Stimulated activated CD4-positive, alpha-beta T cell treated with anti-CD3 and anti-CD28 coated beads, Interleukin-15, amount 100 ng/mL, for 48 hours (primary cell): ENCODE measurements at regions not wholly inside any gene's neighbourhood (a gene's known extent, or its start where the extent isn't known, plus 50 kb on each side); places are given as distances from the start of the nearest gene placed in this dataset.
A peak's percentile ranks its signal among the peaks of the same experiment; 100 is the strongest.
"Not testable (repeated sequence)": the region's sequence is repeated elsewhere in the genome, so short reads cannot be mapped to it uniquely, and the experiment has no call there.

Source experiments
- DNase-seq, 2 donors: peaks; one replicate each; pipeline ENCODE4 v3.0.0-alpha.2; 2020; ENCODE audit warnings: low read depth in 2 of 2

- DNase-seq: not testable (repeated sequence)
Measured at GRCh38 chr2:181737302-181737701, 57.0 kb upstream of the NEUROD1 start.

- DNase-seq: no peak
Measured at GRCh38 chr2:181738074-181738473, 57.8 kb upstream of the NEUROD1 start.

- no peak for DNase-seq
Measured at GRCh38 chr2:181738563-181738962, 58.2 kb upstream of the NEUROD1 start.

GRCh38 chr2:181741756-181742155 is 61.4 kb upstream of the NEUROD1 start:
- DNase-seq: no peak

- no peak for DNase-seq
Measured at GRCh38 chr2:181742361-181742760, 62.0 kb upstream of the NEUROD1 start.

- DNase-seq: peak in 1 of 2 donors; percentile 6
Measured at GRCh38 chr2:181742922-181743722, 62.8 kb upstream of the NEUROD1 start.

GRCh38 chr2:181743723-181744031 is 63.4 kb upstream of the NEUROD1 start:
- DNase-seq: no peak

GRCh38 chr2:181745796-181746540 is 65.7 kb upstream of the NEUROD1 start:
- DNase-seq: no peak

- DNase-seq: no peak
Measured at GRCh38 chr2:181746844-181747243, 66.5 kb upstream of the NEUROD1 start.

- DNase-seq: no peak
Measured at GRCh38 chr2:181750305-181750704, 70.0 kb upstream of the NEUROD1 start.

- no peak for DNase-seq
Measured at GRCh38 chr2:181751266-181752030, 71.1 kb upstream of the NEUROD1 start.

- DNase-seq: no peak
Measured at GRCh38 chr2:181752301-181752700, 72.0 kb upstream of the NEUROD1 start.

- no peak for DNase-seq
Measured at GRCh38 chr2:181753686-181754085, 73.4 kb upstream of the NEUROD1 start.

- DNase-seq: no peak
Measured at GRCh38 chr2:181754105-181754504, 73.8 kb upstream of the NEUROD1 start.

GRCh38 chr2:181755181-181755580 is 74.9 kb upstream of the NEUROD1 start:
- no peak for DNase-seq

GRCh38 chr2:181760521-181760920 is 80.2 kb upstream of the NEUROD1 start:
- no peak for DNase-seq

GRCh38 chr2:181761175-181761574 is 80.9 kb upstream of the NEUROD1 start:
- DNase-seq: no peak

GRCh38 chr2:181762000-181762399 is 81.7 kb upstream of the NEUROD1 start:
- no peak for DNase-seq

GRCh38 chr2:181762848-181763247 is 82.5 kb upstream of the NEUROD1 start:
- no peak for DNase-seq

- DNase-seq: no peak
Measured at GRCh38 chr2:181763423-181763822, 83.1 kb upstream of the NEUROD1 start.

GRCh38 chr2:181764095-181764963 is 84.0 kb upstream of the NEUROD1 start:
- DNase-seq: no peak

GRCh38 chr2:181766129-181766528 is 85.8 kb upstream of the NEUROD1 start:
- no peak for DNase-seq
